ENCODE measurements at regions not wholly inside any gene's neighbourhood (a gene's known extent, or its start where the extent isn't known, plus 50 kb on each side); places are given as distances from the start of the nearest gene placed in this dataset.
A peak's percentile ranks its signal among the peaks of the same experiment; 100 is the strongest.
"Not testable (repeated sequence)": the region's sequence is repeated elsewhere in the genome, so short reads cannot be mapped to it uniquely, and the experiment has no call there.

DNA sequence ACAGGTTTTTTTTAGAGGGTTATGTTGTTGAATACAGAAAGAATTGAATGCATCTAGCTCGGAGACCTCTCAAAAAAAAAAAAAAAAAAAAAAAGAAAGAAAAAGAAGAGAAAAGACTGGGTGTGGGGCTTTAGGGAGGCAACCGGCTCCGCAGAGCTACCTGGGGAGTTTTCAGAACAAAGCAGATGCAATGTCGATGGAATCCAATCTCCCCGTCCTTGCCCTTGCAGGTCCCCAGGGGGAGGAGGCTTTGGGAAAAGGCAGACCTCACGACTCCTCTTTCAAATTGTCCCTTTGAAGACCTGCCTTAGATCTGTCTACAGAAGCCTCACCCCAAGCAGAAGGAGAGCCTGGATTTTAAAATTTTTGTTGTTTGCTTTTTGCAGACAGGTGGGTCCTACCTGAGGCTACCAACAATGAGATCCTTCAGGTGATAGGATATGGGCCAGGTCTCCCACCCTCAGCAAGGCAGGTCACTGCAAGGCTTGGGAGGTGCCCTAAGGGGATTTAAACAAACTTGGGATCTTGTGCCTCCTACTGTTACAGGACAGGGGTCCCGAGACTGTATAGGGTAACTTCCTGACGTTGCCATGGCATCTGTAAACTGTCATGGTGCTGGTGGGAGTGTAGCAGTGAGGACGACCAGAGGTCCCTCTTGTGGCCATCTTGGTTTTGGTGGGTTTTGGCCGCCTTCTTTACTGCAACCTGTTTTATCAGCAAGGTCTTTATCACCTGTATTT, 75.2 kb upstream of the PRKX start:
- Histone ChIP-seq H3K4me2 (ENCODE audit: low read length) (no peak overlapping the region), H3K9ac (ENCODE audit: low read length) (no peak overlapping the region)

DNA sequence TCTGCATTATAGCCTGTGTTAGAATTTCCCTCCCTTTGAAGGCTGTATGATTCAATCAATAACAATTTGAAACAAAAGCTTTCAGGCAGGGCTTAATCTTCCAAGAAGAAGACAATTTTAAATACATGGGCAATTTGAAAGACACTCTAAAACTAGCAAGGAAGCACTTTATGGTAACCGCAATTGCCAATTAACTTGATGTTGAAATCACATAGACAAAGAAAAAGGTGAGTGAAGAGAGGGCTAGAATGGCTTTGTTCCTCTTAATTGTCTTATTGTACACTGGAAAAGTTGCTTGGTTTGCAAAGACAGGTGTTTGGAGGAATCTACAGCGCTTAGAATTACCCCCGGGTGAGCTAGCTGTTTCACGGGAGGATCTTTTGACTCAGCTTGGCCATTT, 74.4 kb upstream of the PRKX start:
- H3F3A ChIP-seq (ENCODE audit: insufficient read depth, low read length) = no peaks in the 10 kb centered on the region
- no peak overlapping the region for H2AFZ ChIP-seq (ENCODE audit: low read length)
- no peak overlapping the region for H3K9ac ChIP-seq (ENCODE audit: low read length)
- H3K4me2 ChIP-seq (ENCODE audit: low read length) = no peak overlapping the region
- H4K20me1 ChIP-seq (ENCODE audit: insufficient read depth, low read length) = no peaks in the 10 kb centered on the region
- no peaks in the 10 kb centered on the region for H3K9me3 ChIP-seq (ENCODE audit: low read length)
- no peak for TF ChIP-seq EZH2 (IDR thresholded peaks at IDR 0.05; ENCODE audit: borderline replicate concordance, low read length)
- TF ChIP-seq, protein P1, sequence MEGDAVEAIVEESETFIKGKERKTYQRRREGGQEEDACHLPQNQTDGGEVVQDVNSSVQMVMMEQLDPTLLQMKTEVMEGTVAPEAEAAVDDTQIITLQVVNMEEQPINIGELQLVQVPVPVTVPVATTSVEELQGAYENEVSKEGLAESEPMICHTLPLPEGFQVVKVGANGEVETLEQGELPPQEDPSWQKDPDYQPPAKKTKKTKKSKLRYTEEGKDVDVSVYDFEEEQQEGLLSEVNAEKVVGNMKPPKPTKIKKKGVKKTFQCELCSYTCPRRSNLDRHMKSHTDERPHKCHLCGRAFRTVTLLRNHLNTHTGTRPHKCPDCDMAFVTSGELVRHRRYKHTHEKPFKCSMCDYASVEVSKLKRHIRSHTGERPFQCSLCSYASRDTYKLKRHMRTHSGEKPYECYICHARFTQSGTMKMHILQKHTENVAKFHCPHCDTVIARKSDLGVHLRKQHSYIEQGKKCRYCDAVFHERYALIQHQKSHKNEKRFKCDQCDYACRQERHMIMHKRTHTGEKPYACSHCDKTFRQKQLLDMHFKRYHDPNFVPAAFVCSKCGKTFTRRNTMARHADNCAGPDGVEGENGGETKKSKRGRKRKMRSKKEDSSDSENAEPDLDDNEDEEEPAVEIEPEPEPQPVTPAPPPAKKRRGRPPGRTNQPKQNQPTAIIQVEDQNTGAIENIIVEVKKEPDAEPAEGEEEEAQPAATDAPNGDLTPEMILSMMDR (IDR thresholded peaks at IDR 0.05; ENCODE audit: low read length) = no peak
- no peaks in the 10 kb centered on the region for H3K4me1 ChIP-seq (ENCODE audit: insufficient read depth, low read length, severe bottlenecking)
- no peak overlapping the region for H3K27ac ChIP-seq (ENCODE audit: low read depth, low read length, poor library complexity, severe bottlenecking)
- no peaks in the 10 kb centered on the region for H3K27me3 ChIP-seq (ENCODE audit: insufficient read depth, low read length)
- H3K9me2 ChIP-seq (ENCODE audit: low read depth, low read length) = no peaks in the 10 kb centered on the region
- H3K36me3 ChIP-seq (ENCODE audit: insufficient read depth, low read length) = no peaks in the 10 kb centered on the region
- H3K79me2 ChIP-seq (ENCODE audit: insufficient read depth, low read length) = no peaks in the 10 kb centered on the region
- no peak overlapping the region for H3K4me3 ChIP-seq (ENCODE audit: low read depth, low read length, poor library complexity, severe bottlenecking)

More for the DNA sequence above, 75.2 kb upstream of the PRKX start:
- H3K27me3 ChIP-seq (ENCODE audit: insufficient read depth, low read length) = no peaks in the 10 kb centered on the region
- no peak overlapping the region for H2AFZ ChIP-seq (ENCODE audit: low read length)
- no peak overlapping the region for H3K4me3 ChIP-seq (ENCODE audit: low read depth, low read length, poor library complexity, severe bottlenecking)
- H3K4me1 ChIP-seq (ENCODE audit: insufficient read depth, low read length, severe bottlenecking) = no peaks in the 10 kb centered on the region
- no peaks in the 10 kb centered on the region for H3K79me2 ChIP-seq (ENCODE audit: insufficient read depth, low read length)
- no peaks in the 10 kb centered on the region for H3K9me2 ChIP-seq (ENCODE audit: low read depth, low read length)
- no peaks in the 10 kb centered on the region for H3K9me3 ChIP-seq (ENCODE audit: low read length)
- H3K27ac ChIP-seq (ENCODE audit: low read depth, low read length, poor library complexity, severe bottlenecking) = no peak overlapping the region
- no peaks in the 10 kb centered on the region for H3F3A ChIP-seq (ENCODE audit: insufficient read depth, low read length)
- TF ChIP-seq EZH2 (IDR thresholded peaks at IDR 0.05; ENCODE audit: borderline replicate concordance, low read length) = no peak
- TF ChIP-seq, protein P1 (IDR thresholded peaks at IDR 0.05; ENCODE audit: low read length) = peak; percentile 10; the same call in 1 of the 2 replicates
- no peaks in the 10 kb centered on the region for H4K20me1 ChIP-seq (ENCODE audit: insufficient read depth, low read length)
- H3K36me3 ChIP-seq (ENCODE audit: insufficient read depth, low read length) = no peaks in the 10 kb centered on the region

DNA sequence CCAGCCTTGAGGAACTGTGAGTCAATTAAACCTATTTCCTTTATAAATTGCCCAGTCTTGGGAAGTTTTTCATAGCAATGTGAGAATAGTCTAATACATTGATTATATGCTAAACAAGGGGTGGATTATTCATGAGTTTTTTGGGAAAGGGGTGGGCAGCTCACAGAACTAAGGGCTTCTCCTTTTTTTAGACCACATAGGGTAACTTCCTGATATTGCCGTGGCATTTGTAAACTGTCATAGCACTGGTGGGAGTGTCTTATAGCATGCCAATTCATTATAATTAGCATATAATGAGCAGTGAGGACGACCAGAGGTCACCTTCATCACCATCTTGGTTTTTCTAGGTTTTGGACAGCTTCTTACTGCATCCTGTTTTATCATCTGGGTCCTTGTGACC, 72.4 kb upstream of the PRKX start:
- H3K27me3 ChIP-seq (ENCODE audit: insufficient read depth, low read length) = not testable (repeated sequence)

DNA sequence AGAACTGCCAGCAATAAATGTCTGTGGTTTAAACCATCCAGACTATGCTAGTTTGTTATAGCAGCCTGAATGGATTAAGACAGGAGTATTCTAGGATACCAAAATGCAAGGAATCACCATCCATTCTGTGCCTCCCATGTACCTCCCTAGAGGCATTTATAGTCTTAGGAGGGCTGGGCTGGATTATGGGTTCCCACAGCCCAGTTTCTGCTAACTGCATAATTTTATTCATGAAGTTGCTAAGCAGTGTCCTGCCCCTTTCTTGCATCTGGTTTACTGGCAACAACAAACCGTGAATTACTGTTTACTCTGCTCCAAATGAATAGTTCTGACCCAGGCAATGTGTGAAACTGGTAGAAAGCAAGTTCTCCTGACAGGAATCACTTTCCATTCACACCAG, 67.1 kb upstream of the PRKX start:
- Histone ChIP-seq H2AFZ (ENCODE audit: low read length) (no peak overlapping the region), H3K9me3 (ENCODE audit: low read length) (no peaks in the 10 kb centered on the region), H4K20me1 (ENCODE audit: insufficient read depth, low read length) (no peaks in the 10 kb centered on the region), H3K27me3 (ENCODE audit: insufficient read depth, low read length) (no peaks in the 10 kb centered on the region), H3K36me3 (ENCODE audit: insufficient read depth, low read length) (no peaks in the 10 kb centered on the region), H3K4me3 (ENCODE audit: low read depth, low read length, poor library complexity, severe bottlenecking) (no peak overlapping the region), H3K4me1 (ENCODE audit: insufficient read depth, low read length, severe bottlenecking) (no peaks in the 10 kb centered on the region), H3K9ac (ENCODE audit: low read length) (no peak overlapping the region), H3F3A (ENCODE audit: insufficient read depth, low read length) (no peaks in the 10 kb centered on the region), H3K9me2 (ENCODE audit: low read depth, low read length) (no peaks in the 10 kb centered on the region), H3K79me2 (ENCODE audit: insufficient read depth, low read length) (no peaks in the 10 kb centered on the region), H3K27ac (ENCODE audit: low read depth, low read length, poor library complexity, severe bottlenecking) (no peak overlapping the region), H3K4me2 (ENCODE audit: low read length) (no peak overlapping the region)
- no peak for TF ChIP-seq EZH2 (IDR thresholded peaks at IDR 0.05; ENCODE audit: borderline replicate concordance, low read length)
- TF ChIP-seq, protein P1 (IDR thresholded peaks at IDR 0.05; ENCODE audit: low read length) = no peak

More for the DNA sequence above, 72.4 kb upstream of the PRKX start:
- not testable (repeated sequence) for H3K4me1 ChIP-seq (ENCODE audit: insufficient read depth, low read length, severe bottlenecking); H3K4me2 ChIP-seq (ENCODE audit: low read length); H3K36me3 ChIP-seq (ENCODE audit: insufficient read depth, low read length); H3K79me2 ChIP-seq (ENCODE audit: insufficient read depth, low read length); H3K4me3 ChIP-seq (ENCODE audit: low read depth, low read length, poor library complexity, severe bottlenecking); H3K9ac ChIP-seq (ENCODE audit: low read length); H3K9me2 ChIP-seq (ENCODE audit: low read depth, low read length); H3K9me3 ChIP-seq (ENCODE audit: low read length); H2AFZ ChIP-seq (ENCODE audit: low read length); H3F3A ChIP-seq (ENCODE audit: insufficient read depth, low read length); H4K20me1 ChIP-seq (ENCODE audit: insufficient read depth, low read length); H3K27ac ChIP-seq (ENCODE audit: low read depth, low read length, poor library complexity, severe bottlenecking)

All from OCI-LY1 (cell line).